GM12891 (cell line): ENCODE measurements at regions not wholly inside any gene's neighbourhood (a gene's known extent, or its start where the extent isn't known, plus 50 kb on each side); places are given as distances from the start of the nearest gene placed in this dataset.

Source experiments
- POLR2A ChIP-seq: IDR thresholded peaks from 2 replicates; pipeline ENCODE4 v1.6.1; 2011; ENCODE audit warnings: low read depth, low read length, control low read depth
- POLR2AphosphoS5 ChIP-seq: IDR thresholded peaks from 2 replicates; pipeline ENCODE4 v1.6.1; 2011; ENCODE audit warnings: low read depth, low read length, control low read depth
- SPI1 ChIP-seq: IDR thresholded peaks from 2 replicates; pipeline ENCODE4 v1.6.1; 2011; ENCODE audit warnings: low read depth, low read length, control low read depth
- TAF1 ChIP-seq: IDR thresholded peaks from 2 replicates; pipeline ENCODE4 v1.6.1; 2011; ENCODE audit warnings: low read depth, low read length, control low read depth

GRCh38 chr12:28689398-28690175 is 459.5 kb upstream of the FAR2 start:
- TF ChIP-seq POLR2A (no peak), SPI1 (no peak), TAF1 (no peak), POLR2AphosphoS5 (no peak)
